Activated B cell treated with CpG ODN at 0.5 μM for 24 hours (primary cell): ENCODE measurements at regions not wholly inside any gene's neighbourhood (a gene's known extent, or its start where the extent isn't known, plus 50 kb on each side); places are given as distances from the start of the nearest gene placed in this dataset.
"Not testable (repeated sequence)": the region's sequence is repeated elsewhere in the genome, so short reads cannot be mapped to it uniquely, and the experiment has no call there.

ENCODE experiments used
- ATAC-seq: fragments of 200-7000 bp; cut with Tn5 transposase; one replicate; pipeline ENCODE4 v1.10.0; 2021; ENCODE audit warnings: low read depth, mild to moderate bottlenecking, moderate library complexity
- CTCF ChIA-PET: fragments of 350-600 bp; sonication (Branson Sonifier 250); formaldehyde crosslinking; loops from one replicate; lab custom pipeline; 2021; ENCODE audit warnings: antibody characterized with exemption; lab: Charles Lee
- POLR2A ChIA-PET: fragments of 350-600 bp; sonication (Branson Sonifier 250); formaldehyde crosslinking; loops from one replicate; lab custom pipeline; 2021; ENCODE audit warnings: antibody characterized with exemption; lab: Charles Lee
- DNase-seq: peaks from one replicate; pipeline ENCODE4 v3.0.0; 2022
- H3K27ac Mint-ChIP-seq: one replicate; pipeline ENCODE4 v1.8.0; 2020; ENCODE audit warnings: mixed read lengths
- H3K27me3 Mint-ChIP-seq: one replicate; pipeline ENCODE4 v1.8.0; 2021; ENCODE audit warnings: mixed read lengths
- H3K36me3 Mint-ChIP-seq: one replicate; pipeline ENCODE4 v1.8.0; 2021; ENCODE audit warnings: low read depth, mixed read lengths
- H3K4me1 Mint-ChIP-seq: one replicate; pipeline ENCODE4 v1.8.0; 2021; ENCODE audit warnings: mixed read lengths
- H3K4me3 Mint-ChIP-seq: one replicate; pipeline ENCODE4 v1.8.0; 2020; ENCODE audit warnings: mild to moderate bottlenecking, mixed read lengths
- H3K9me3 Mint-ChIP-seq: one replicate; pipeline ENCODE4 v1.8.0; 2020; ENCODE audit warnings: mixed read lengths
- intact Hi-C: fragments of 100-400 bp; cut with micrococcal nuclease; formaldehyde crosslinking; loops from one replicate; pipeline ENCODE4 v1.15.1; 2024
- TF ChIP-seq, protein P1 (sequence below): fragments of 200-600 bp; IDR thresholded peaks from one replicate; pipeline ENCODE4 v1.8.0; 2022; ENCODE audit warnings: antibody characterized with exemption, mild to moderate bottlenecking

DNA sequence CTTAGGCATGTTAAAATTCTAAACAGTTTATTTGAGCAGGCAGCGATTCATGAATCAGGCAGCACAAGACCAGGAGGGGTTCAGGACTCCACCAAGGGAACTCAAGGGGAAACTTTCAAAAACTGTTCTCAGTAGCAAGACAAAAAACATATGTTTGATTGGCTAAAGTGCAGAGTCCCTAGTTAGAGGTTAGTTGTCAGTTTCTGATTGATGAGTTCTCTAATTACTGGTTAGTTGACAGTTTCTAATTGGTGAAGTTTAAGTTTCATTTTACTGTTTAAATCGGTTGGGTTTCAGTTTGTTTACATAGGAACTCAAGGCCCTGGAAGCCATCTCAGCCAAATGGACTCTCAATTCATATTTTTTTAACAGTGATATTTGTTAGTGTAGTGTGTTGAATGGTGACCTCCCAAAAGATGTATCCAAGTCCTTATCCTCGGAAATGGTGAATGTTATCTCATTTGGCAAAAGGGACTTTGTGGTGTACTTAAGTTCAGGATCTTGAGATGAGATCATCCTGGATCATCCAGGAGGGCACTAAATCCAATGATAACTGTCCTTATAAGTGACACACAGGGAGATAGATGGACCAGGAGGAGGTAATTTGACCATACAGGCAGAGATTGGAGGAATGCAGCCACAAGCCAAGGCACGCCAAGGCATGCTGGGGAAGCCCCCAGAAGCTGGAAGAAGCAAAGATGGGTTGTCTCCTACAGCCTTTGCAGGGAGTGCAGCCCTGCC lies 219.2 kb upstream of the RAI14 start:
- TF ChIP-seq, protein P1, sequence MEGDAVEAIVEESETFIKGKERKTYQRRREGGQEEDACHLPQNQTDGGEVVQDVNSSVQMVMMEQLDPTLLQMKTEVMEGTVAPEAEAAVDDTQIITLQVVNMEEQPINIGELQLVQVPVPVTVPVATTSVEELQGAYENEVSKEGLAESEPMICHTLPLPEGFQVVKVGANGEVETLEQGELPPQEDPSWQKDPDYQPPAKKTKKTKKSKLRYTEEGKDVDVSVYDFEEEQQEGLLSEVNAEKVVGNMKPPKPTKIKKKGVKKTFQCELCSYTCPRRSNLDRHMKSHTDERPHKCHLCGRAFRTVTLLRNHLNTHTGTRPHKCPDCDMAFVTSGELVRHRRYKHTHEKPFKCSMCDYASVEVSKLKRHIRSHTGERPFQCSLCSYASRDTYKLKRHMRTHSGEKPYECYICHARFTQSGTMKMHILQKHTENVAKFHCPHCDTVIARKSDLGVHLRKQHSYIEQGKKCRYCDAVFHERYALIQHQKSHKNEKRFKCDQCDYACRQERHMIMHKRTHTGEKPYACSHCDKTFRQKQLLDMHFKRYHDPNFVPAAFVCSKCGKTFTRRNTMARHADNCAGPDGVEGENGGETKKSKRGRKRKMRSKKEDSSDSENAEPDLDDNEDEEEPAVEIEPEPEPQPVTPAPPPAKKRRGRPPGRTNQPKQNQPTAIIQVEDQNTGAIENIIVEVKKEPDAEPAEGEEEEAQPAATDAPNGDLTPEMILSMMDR, result no peak
- Mint-ChIP-seq H3K4me1 (no peaks in the 10 kb centered on the region), H3K36me3 (no peaks in the 10 kb centered on the region), H3K9me3 (peaks cover 2% of the 10 kb centered on the region), H3K4me3 (no peak overlapping the region), H3K27me3 (peaks cover 6% of the 10 kb centered on the region), H3K27ac (no peak overlapping the region)
- ATAC-seq (no peak), DNase-seq (no peak)
- intact Hi-C loops, result no loop called here
- ChIA-PET POLR2A (no interaction called here), CTCF (no interaction called here)

DNA sequence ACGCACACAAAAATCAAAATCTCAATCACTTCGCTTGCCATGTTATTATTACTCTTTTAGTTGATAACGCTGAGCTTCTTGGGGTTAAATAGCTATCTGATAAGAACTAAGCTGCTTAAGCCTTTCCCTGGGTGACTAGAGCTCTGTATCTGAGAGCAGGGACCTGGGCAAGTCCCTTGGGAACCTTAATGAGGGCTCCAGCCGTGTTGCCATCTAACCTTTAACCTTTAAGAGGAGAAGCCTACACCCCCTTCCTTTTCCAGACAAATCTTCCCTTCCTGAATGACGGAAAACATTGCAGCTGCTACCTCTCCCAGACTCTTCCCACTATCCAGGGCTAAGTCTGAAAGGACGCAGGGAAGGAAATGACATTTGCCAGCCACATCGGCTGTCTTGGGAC lies 216.5 kb upstream of the RAI14 start:
- ATAC-seq, result no peak
- CTCF ChIA-PET, result no interaction called here
- Mint-ChIP-seq H3K36me3 (no peaks in the 10 kb centered on the region), H3K4me3 (no peak overlapping the region), H3K27me3 (peaks cover 4% of the 10 kb centered on the region), H3K4me1 (no peaks in the 10 kb centered on the region), H3K27ac (no peak overlapping the region), H3K9me3 (peaks cover 1% of the 10 kb centered on the region)
- DNase-seq, result no peak
- intact Hi-C loops, result no loop called here
- POLR2A ChIA-PET, result no interaction called here
- TF ChIP-seq, protein P1, result no peak

DNA sequence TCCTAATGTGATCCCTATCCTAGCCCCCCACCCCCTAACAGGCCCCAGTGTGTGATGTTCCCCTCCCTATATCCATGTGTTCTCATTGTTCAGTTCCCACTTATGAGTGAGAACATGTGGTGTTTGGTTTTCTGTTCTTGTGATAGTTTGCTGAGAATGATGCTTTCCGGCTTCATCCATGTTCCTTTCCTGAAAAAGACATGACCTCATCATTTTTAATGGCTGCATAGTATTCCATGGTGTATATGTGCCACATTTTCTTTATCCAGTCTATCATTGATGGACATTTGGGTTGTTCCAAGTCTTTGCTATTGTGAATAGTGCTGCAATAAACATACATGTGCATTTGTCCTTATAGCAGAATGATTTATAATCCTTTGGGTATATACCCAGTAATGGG lies 214.4 kb upstream of the RAI14 start:
- H3K4me3 Mint-ChIP-seq, DNase-seq, H3K27me3 Mint-ChIP-seq, CTCF ChIA-PET, H3K27ac Mint-ChIP-seq, H3K36me3 Mint-ChIP-seq, H3K4me1 Mint-ChIP-seq, POLR2A ChIA-PET, intact Hi-C loops, ATAC-seq, H3K9me3 Mint-ChIP-seq: not testable (repeated sequence)

DNA sequence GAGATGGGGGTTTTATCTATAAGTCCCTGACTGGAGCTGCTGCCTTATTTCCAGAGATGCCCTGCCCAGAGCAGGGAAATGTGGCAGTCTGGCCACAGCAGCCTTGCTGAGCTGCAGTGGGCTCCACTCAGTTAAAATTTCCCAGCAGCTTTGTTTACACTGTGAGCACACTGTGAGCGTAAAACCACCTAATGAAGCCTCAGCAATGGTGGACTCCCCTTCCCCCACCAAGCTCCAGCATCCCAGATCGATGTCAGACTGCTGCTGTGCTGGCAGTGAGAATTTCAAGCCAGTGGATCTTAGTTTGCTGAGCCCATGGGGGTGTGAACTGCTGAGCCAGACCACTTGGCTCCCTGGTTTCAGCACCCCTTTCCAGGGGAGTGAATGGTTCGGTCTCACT lies 208.7 kb upstream of the RAI14 start:
- Mint-ChIP-seq H3K27me3 (peaks cover 13% of the 10 kb centered on the region), H3K4me1 (no peaks in the 10 kb centered on the region), H3K36me3 (no peaks in the 10 kb centered on the region), H3K4me3 (no peak overlapping the region), H3K27ac (no peak overlapping the region), H3K9me3 (no peaks in the 10 kb centered on the region)
- TF ChIP-seq, protein P1, result no peak
- DNase-seq (no peak), ATAC-seq (no peak)
- intact Hi-C loops, result no loop called here
- POLR2A ChIA-PET, result no interaction called here
- CTCF ChIA-PET, result no interaction called here

DNA sequence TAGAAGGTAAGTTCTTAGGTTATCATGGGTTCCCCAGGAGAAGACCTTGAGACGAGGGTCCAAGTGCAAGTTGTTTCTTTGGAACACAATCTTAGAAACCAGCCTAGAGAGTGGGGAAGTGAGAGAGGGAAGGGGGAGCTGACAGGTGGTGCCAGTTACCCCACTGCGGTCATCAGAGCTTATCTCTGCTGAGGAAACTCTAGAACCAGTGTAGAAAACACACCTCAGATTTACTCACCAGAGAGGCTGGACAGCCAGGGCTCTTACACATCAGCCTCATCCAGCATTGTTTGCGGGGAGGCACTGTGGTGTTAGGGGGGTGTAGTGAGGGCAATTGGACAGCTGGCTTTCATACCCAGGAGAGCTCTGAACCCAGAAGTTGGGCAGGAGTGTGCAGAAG lies 206.5 kb upstream of the RAI14 start:
- DNase-seq (no peak), ATAC-seq (no peak)
- intact Hi-C loops, result no loop called here
- peaks cover 23% of the 10 kb centered on the region for H3K27me3 Mint-ChIP-seq
- TF ChIP-seq, protein P1, result no peak
- H3K4me3 Mint-ChIP-seq, result no peak overlapping the region
- H3K9me3 Mint-ChIP-seq, result no peaks in the 10 kb centered on the region
- H3K4me1 Mint-ChIP-seq, result no peaks in the 10 kb centered on the region
- ChIA-PET POLR2A (interaction anchor here (0.5 kb wide), 1 partner anchor 1019 kb away, joined by 3 read pairs; no protein-coding TSS in a partner anchor), CTCF (interaction anchor here (0.9 kb wide), 1 partner anchor 15 kb away, joined by 3 read pairs; no protein-coding TSS in a partner anchor)
- no peaks in the 10 kb centered on the region for H3K36me3 Mint-ChIP-seq
- no peak overlapping the region for H3K27ac Mint-ChIP-seq
